ENCODE measurements at regions not wholly inside any gene's neighbourhood (a gene's known extent, or its start where the extent isn't known, plus 50 kb on each side); places are given as distances from the start of the nearest gene placed in this dataset.

DNA sequence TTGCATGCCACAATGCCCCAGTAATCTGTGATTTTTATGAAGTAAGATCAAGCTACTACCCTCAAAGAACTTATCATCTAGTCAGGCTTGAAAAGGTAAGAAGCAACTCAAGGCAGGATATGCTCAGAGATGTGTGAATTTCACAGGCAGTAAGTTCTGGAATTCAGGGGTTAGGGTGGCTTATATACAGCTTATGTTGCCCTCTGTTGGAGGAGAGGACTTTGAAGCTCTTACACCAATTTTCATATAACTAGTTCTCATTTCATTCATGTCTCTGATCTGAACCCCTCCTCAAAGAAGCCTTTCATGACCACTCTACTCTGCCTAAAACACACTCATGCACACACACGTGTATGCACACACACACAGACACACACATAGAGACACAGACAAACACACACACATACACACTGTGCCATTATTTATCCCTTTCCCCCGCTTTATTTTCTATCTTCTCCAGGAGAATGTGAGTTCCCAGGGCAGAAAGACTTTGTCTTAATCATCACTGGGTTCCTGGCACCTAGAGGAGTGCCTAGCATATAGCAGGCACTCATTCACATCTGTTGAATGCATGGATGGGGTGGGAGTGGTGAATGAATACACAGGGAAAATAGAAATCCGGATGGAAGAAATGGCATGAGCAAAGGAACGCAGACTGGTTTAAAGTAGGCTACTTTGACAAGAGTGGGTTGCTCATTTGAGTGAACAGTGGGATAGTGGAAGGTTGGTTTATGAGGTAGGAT, 220.7 kb upstream of the ZBED5 start:
- DNase-seq (ENCODE audit: low read depth in 2 of 2), result no peak

GRCh38 chr11:11077898-11078297, 220.0 kb upstream of the ZBED5 start:
- DNase-seq (ENCODE audit: low read depth in 2 of 2), result no peak

DNA sequence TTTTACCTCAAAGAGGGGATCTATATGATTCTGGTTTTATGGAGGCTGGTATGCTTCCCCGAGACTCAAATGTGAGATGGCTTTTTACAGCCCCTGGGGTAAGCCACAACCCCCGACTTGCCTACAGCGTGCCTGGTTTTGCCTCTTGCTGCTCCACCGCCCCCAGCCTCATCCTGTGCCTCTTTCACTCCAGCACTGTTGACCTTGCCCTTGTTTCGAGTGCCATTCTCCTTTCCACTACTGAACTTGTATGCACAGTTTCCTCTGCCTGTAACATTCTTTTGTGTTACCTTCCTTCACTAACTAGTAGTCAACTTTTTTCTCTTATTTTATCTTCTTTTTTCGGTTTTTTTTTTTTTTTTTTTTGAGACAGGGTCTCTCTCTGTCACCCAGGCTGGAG, 219.0 kb upstream of the ZBED5 start:
- DNase-seq (ENCODE audit: low read depth in 2 of 2), result no peak

DNA sequence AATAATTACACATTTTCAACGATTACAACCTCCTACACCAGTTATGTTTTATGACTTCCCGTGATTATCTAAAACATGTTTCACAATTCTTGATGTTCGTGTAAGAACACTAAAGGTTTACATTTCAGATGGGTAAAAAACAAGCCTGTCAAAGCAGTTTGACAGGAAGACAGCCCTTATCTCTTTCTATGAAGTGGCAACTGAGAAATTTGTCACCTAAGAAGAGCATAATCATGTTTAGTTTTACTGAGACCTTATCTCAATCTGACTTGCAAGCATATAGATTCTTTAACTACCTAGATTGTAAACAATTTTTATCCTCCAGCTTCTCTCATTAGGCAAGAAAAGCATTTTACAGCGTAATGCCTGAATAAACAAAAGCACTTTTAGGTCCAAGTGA, 218.4 kb upstream of the ZBED5 start:
- DNase-seq (ENCODE audit: low read depth in 2 of 2), result no peak

DNA sequence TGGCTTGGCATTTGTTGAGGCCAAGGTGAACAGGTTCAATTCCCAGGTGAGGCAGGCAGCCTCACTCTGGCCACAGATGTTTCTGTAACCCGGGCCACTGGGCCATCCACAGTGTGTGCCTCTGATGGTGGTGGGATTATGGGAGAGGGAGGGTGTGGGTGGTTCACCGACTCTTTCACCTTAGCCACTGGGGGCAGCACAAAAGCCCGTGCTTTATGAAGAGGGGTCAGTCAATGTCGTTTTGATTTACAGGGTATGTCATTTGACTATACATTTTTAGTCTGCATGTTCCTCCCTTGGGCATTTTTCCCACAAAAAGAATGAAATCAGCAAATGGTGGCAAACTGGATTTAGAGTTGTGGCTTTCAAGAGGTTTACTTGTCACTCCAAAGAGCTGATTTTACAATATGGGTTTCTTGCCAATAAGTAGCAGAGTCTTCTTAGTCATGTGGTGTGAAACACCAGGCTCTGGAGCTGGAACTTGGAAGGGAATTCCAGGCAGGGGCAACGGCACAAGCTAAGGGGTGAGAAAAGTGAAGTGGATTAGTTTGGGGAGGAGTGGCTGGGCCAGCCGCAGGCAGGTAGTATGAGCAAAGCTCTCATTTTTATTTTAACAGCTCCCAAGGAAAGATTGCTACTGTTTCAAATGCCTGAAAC, 217.8 kb upstream of the ZBED5 start:
- no peak for DNase-seq (ENCODE audit: low read depth in 2 of 2)

GRCh38 chr11:11074686-11075335, 217.0 kb upstream of the ZBED5 start:
- no peak for DNase-seq (ENCODE audit: low read depth in 2 of 2)

GRCh38 chr11:11073996-11074395, 216.1 kb upstream of the ZBED5 start:
- no peak for DNase-seq (ENCODE audit: low read depth in 2 of 2)

DNA sequence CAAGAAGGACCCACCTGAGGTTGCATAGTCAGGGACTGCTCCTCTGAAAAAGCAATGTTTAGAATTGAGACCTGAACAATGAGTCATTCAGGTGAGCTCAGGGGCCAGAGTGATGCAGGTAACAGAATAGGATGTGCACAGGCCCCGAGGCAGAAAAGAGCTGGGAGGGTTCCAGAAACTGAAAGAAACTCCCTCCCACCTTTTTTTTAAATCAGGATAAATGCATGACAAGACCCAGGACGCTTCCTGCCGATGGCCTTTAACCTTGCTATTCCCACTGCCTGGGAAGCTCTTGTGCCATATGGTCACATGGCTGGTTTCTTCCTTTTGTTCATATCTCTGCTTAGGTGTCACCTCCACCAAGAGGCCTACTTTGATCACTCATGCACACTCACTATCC, 214.2 kb upstream of the ZBED5 start:
- DNase-seq (ENCODE audit: low read depth in 2 of 2), result no peak

- DNase-seq (ENCODE audit: low read depth in 2 of 2), result no peak
These were observed 213.6 kb upstream of the ZBED5 start for GRCh38 chr11:11071486-11071885.

DNA sequence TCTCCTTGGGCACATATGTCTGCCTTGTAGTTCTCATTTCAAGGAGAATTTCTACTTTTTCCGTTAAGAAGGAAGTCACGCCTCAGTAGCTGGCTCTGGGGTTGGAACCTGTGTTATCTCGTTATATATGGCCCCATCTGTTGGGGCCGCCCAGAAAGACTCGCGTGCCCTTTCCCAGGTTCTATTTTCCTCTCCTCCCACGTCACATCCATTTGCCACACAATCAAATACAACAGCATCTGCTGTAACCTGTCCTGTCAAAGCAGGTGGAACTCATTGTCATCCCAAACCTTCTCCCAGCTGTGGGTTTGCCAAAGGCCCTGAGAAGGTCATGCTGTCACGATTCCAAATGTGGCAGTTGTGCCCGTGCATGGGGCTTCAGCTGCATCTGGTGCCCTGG, 213.1 kb upstream of the ZBED5 start:
- DNase-seq (ENCODE audit: low read depth in 2 of 2), result no peak

- DNase-seq (ENCODE audit: low read depth in 2 of 2), result no peak
These were observed 212.3 kb upstream of the ZBED5 start for GRCh38 chr11:11069841-11070835.

- DNase-seq (ENCODE audit: low read depth in 2 of 2), result no peak
These were observed 210.3 kb upstream of the ZBED5 start for GRCh38 chr11:11068113-11068512.

GRCh38 chr11:11065396-11065795, 207.5 kb upstream of the ZBED5 start:
- DNase-seq (ENCODE audit: low read depth in 2 of 2), result no peak

GRCh38 chr11:11057472-11057854, 199.6 kb upstream of the ZBED5 start:
- no peak for DNase-seq (ENCODE audit: low read depth in 2 of 2)

DNA sequence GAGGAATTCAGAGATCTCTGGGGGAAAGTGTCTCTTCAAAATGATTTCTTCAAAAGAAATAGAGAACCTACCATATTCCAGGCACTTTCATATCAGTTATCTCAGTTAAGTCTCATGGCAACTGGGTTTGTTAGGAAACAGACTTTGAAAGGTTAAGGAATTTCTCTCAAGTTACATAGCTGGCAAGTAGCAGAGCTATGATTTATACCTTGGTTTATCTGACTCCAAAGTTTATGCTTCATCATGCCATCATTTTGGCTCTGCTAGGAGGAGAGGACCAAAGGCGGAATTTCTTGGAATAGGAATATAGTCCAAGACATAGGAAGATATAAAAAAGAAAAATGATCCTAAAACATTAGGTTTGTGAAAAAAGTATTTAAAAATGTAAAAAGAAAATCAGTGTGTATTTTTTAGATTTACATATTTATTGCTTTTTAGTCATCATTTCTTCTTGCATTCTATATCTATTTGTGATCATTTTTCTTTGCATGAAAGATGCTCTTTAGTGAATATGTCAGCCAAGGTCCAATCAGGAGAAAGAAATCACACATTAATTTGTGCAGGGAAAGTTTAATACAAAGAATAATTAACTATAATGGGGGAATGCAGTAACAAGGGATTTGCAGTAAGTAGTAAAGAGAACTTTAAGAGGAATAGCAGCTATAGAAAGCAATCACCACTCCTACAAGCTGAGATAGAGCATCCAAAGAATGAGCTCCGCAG, 199.1 kb upstream of the ZBED5 start:
- DNase-seq (ENCODE audit: low read depth in 2 of 2), result no peak

DNA sequence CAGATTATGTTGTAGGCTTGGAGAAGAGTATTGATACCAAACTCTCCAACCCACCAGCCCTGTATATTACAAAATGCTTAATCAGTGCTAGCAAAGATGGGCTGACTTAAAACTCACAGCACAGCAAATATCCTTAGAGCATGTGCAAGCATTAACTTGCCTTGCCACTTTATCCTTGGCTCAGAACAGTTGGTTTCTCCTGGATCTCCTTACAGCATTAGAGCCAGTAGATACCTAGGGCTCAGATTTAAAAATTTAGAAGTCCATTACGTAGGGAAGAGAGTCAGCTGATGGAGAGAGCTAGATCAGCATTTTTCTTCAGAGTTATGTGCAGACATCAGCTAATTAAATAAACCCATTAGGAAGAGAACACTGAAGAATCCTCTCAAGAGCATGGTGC, 198.5 kb upstream of the ZBED5 start:
- DNase-seq (ENCODE audit: low read depth in 2 of 2), result no peak

- DNase-seq (ENCODE audit: low read depth in 2 of 2), result no peak
These were observed 190.2 kb upstream of the ZBED5 start for GRCh38 chr11:11047851-11048610.

GRCh38 chr11:11046781-11047180, 188.9 kb upstream of the ZBED5 start:
- no peak for DNase-seq (ENCODE audit: low read depth in 2 of 2)

DNA sequence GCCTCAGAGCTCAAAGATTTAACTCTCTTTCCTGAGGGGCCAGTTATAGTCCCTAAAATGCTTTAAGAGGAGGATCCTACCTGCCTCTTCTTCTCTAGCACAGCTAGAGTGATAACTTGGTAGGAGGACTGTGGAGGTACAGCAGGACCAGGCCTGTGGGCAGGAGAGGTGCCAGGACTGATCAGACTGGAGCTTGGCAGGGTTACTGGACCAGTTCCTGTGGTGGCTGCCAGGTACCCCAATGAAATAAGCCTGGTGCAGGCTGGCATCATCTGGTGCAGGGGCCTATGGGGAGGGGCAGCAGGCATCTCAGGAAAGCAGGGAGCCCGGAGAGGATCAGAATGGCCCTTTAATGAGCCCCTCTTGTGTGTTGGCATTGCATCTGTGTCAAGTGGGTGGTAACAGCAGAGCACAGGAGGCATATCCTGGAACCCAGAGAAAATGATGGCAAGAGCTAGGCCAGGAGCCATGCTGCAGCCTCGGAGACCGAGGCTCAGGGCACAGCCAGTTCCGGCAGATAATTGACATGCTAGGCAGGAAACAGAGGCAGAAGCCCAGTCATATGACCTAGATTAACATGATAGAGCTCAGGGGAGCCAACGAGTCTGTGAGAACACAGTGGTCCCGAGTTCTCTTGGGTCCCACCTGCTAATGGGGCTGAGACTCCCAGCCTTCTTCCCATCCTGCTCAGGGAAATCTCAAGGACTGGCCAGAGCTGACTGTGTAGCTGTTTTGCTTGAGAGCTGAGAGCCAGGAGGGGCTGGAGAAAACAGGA, 187.5 kb upstream of the ZBED5 start:
- no peak for DNase-seq (ENCODE audit: low read depth in 2 of 2)

All from stimulated activated CD4-positive, alpha-beta T cell treated with anti-CD3 and anti-CD28 coated beads, Interleukin-1b, Interleukin-23, amount 100 ng/mL, for 4 hours (primary cell).